ENCODE measurements at regions not wholly inside any gene's neighbourhood (a gene's known extent, or its start where the extent isn't known, plus 50 kb on each side); places are given as distances from the start of the nearest gene placed in this dataset.

DNA sequence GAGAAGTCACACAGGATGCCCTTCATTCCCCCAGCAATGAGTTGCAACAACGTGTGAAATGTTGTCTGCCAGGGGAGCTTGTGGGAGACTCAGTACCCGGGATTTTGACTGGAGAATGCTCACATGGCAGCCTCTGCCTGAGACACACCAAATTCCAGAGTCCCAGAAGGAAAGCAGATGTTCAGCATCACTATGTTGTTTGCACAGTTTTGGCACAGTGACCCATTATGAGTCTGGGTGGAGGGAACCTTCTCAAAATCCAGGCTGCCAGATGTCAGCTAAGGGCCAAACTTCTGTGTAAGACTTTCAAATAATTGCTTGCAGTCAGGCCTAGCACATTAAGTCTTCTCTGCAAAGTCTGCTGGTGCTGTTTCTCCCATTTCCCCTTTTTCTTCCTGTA lies 1029.7 kb upstream of the TENM3 start:
- Histone ChIP-seq H3K27me3 (ENCODE audit: insufficient read depth, low read length) (no peaks in the 10 kb centered on the region), H3K4me3 (ENCODE audit: low read length) (no peak overlapping the region), H3K4me1 (ENCODE audit: insufficient read depth, low read length) (no peaks in the 10 kb centered on the region), H3K36me3 (ENCODE audit: insufficient read depth, low read length) (no peaks in the 10 kb centered on the region), H3K27ac (ENCODE audit: low read depth, low read length) (no peak overlapping the region), H3K9me3 (ENCODE audit: insufficient read depth, low read depth, low read length) (no peaks in the 10 kb centered on the region), H3K9ac (ENCODE audit: low read depth, low read length) (no peak overlapping the region)
- WGBS, result 72% methylated on average over 2 of the region's 2 CpGs

DNA sequence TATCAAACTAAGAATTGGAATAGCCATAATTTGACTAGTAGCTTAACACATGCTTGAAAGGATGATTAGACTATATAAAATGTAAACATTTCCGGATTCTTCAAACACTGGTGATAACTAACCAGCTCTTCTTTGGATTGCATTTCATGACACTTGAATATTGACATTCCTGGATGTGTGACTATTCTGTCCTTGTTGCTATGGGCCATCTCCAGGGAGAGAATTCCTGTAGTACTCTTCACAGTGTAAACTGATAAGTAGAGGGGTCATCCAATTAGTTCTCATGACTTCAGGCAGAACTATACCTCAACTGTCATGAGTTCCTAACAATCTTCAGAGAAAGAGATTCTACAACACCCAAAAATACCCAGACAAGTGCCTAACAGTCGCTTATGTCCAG lies 1026.7 kb upstream of the TENM3 start:
- no peaks in the 10 kb centered on the region for H3K27me3 ChIP-seq (ENCODE audit: insufficient read depth, low read length)
- H3K4me3 ChIP-seq (ENCODE audit: low read length), result no peak overlapping the region
- H3K9ac ChIP-seq (ENCODE audit: low read depth, low read length), result no peak overlapping the region
- no peaks in the 10 kb centered on the region for H3K9me3 ChIP-seq (ENCODE audit: insufficient read depth, low read depth, low read length)
- H3K4me1 ChIP-seq (ENCODE audit: insufficient read depth, low read length), result peaks cover 7% of the 10 kb centered on the region; the same call in 1 of the 2 replicates
- no peak overlapping the region for H3K27ac ChIP-seq (ENCODE audit: low read depth, low read length)
- WGBS, result 100% methylated on average over 2 of the region's 2 CpGs
- no peaks in the 10 kb centered on the region for H3K36me3 ChIP-seq (ENCODE audit: insufficient read depth, low read length)

DNA sequence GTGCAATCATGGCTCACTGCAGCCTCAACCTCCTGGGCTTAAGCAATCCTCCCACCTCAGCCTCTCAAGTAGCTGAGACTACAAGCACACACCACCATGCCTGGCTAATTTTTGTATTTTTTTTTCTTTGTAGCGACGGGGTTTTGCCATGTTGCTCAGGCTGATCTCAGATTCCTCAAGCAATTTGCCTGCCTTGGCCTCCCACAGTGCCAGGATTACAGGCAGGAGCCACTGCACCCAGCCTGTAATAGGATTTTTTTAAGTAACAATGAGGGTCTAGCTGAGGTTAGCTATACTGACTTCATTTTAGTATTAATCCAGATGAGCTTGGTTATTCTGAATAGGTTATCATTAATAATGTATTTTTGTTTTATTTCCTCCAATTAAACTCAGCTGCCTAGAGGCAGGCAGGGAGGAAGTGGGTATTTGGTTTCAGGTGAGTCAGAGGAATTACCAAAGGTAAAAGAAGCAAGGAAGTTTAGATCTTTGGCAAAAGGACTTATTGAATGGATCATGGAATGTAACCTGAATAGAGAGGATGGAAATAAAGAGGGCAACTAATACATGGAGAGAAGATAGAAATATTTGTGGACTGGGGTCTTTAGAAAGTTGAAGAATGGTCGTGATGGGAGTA lies 1023.3 kb upstream of the TENM3 start:
- Histone ChIP-seq H3K9ac (ENCODE audit: low read depth, low read length) (no peak overlapping the region), H3K4me3 (ENCODE audit: low read length) (no peak overlapping the region), H3K9me3 (ENCODE audit: insufficient read depth, low read depth, low read length) (no peaks in the 10 kb centered on the region), H3K36me3 (ENCODE audit: insufficient read depth, low read length) (no peaks in the 10 kb centered on the region), H3K27me3 (ENCODE audit: insufficient read depth, low read length) (no peaks in the 10 kb centered on the region), H3K27ac (ENCODE audit: low read depth, low read length) (no peak overlapping the region), H3K4me1 (ENCODE audit: insufficient read depth, low read length) (peaks cover 13% of the 10 kb centered on the region; the same call in 1 of the 2 replicates)
- WGBS, result 84% methylated on average over 3 of the region's 3 CpGs

DNA sequence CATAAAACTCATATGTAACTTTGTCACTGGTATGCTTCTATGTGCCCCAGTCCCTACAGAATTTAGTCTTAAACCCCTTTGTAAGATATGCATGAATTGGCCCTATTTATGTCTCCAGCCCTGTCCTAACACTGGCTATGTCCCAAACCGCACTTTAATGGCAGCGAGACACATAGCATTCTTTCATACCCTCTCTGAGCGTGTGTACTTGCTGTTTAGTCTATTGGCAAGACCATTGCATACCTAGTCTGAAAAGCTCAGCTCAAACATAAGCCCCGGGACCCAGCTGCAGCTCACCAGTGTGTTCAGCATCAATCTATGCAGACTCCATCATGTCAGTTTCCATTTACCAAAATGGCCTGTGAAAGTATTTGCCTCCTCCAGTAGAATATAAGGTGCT lies 1018.4 kb upstream of the TENM3 start:
- 94% methylated on average over 4 of the region's 4 CpGs for WGBS
- Histone ChIP-seq H3K9ac (ENCODE audit: low read depth, low read length) (no peak overlapping the region), H3K4me1 (ENCODE audit: insufficient read depth, low read length) (peaks cover 34% of the 10 kb centered on the region), H3K27ac (ENCODE audit: low read depth, low read length) (no peak overlapping the region), H3K4me3 (ENCODE audit: low read length) (no peak overlapping the region), H3K9me3 (ENCODE audit: insufficient read depth, low read depth, low read length) (no peaks in the 10 kb centered on the region), H3K36me3 (ENCODE audit: insufficient read depth, low read length) (no peaks in the 10 kb centered on the region), H3K27me3 (ENCODE audit: insufficient read depth, low read length) (no peaks in the 10 kb centered on the region)

DNA sequence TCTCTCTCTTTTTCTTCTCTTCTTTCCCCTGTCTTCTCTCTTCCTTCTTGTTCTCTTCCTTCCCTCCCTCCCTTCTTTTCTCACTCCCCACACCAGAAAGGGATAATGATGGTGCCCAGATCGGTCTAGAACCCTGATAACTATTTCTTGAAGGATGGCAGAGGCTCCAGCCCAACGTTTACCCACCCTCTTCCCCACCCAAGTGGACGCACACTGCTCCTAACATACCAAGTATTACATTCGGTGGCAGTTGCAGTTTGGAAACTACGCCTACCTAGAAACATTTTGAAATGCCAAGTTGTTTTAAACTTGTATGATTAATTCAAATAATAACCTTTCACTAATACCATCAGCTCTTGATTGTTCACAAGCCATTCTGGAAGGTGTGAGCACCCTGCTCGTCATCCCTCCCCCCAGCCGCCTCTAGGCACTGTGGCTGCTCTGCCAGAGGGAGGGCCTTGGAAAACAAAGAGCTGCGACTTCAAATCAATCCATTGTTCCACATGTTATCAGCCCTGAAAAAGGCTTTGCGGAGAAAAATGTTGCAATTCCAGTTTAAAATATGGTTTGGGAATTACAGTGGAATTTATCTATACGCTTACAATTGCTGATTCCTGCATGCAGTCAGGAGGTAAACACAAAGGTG lies 1017.5 kb upstream of the TENM3 start:
- no peaks in the 10 kb centered on the region for H3K36me3 ChIP-seq (ENCODE audit: insufficient read depth, low read length)
- no peak overlapping the region for H3K27ac ChIP-seq (ENCODE audit: low read depth, low read length)
- 53% methylated on average over 10 of the region's 10 CpGs for WGBS
- H3K4me1 ChIP-seq (ENCODE audit: insufficient read depth, low read length), result peaks cover 27% of the 10 kb centered on the region
- no peak overlapping the region for H3K4me3 ChIP-seq (ENCODE audit: low read length)
- no peaks in the 10 kb centered on the region for H3K27me3 ChIP-seq (ENCODE audit: insufficient read depth, low read length)
- no peaks in the 10 kb centered on the region for H3K9me3 ChIP-seq (ENCODE audit: insufficient read depth, low read depth, low read length)
- no peak overlapping the region for H3K9ac ChIP-seq (ENCODE audit: low read depth, low read length)

DNA sequence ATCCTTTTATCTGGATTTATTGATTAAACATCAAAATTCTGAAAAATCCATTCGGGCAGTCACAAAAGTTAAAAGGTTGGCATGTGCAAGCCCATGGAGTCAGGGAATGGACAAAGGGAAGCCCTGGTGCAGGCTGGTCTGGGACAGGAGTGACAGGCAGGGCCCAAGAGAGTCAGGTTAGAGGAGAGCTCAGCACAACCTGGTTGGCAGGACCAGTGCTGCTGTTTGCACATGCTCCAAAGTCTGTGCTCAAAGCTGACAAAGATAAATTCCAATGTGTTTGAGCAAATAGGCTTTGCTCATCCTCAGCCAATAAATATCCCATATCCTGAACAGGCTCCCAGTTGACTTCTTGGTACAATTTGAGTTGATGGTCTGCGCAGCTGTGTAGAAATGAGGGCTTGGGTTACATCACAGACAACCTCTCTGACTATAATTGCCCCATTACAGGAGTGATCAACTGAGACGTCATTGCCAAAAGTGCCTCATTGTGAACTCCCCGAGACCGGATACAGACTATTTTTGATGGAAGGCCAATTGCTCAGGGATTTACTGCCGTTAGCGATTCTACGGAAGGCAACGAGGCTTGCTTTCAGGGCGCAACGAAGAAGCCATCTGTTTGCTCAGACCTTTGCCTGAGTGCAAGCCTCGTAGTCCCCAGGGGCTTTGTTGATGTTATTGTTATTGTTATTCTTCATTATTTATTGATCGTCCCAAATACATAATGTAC lies 1008.1 kb upstream of the TENM3 start:
- Histone ChIP-seq H3K36me3 (ENCODE audit: insufficient read depth, low read length) (no peaks in the 10 kb centered on the region), H3K27me3 (ENCODE audit: insufficient read depth, low read length) (no peaks in the 10 kb centered on the region), H3K9me3 (ENCODE audit: insufficient read depth, low read depth, low read length) (no peaks in the 10 kb centered on the region), H3K4me3 (ENCODE audit: low read length) (no peak overlapping the region), H3K4me1 (ENCODE audit: insufficient read depth, low read length) (peaks cover 5% of the 10 kb centered on the region; the same call in 1 of the 2 replicates), H3K9ac (ENCODE audit: low read depth, low read length) (no peak overlapping the region), H3K27ac (ENCODE audit: low read depth, low read length) (no peak overlapping the region)
- WGBS, result 96% methylated on average over 12 of the region's 13 CpGs

DNA sequence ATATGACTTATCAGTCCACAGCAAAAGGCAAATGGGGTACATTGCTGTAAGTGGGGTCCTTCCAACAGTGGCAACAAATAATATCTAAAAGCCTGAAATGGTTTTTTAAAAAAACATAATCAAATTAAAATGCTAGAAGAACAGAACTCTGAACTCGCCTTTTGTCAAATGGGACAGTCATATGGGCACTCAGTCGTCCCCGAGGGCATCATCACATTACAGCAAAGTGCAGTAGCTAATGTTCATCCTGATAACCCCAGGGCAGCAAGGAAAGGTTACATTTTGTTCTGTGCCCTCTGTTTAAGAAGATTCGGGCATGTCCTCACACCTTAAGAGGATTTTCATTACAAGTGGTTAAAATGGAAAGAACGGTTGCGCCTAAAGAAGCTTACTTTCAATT lies 997.9 kb upstream of the TENM3 start:
- WGBS, result 97% methylated on average over 6 of the region's 6 CpGs
- no peaks in the 10 kb centered on the region for H3K27me3 ChIP-seq (ENCODE audit: insufficient read depth, low read length)
- no peak overlapping the region for H3K4me3 ChIP-seq (ENCODE audit: low read length)
- peaks cover 18% of the 10 kb centered on the region for H3K4me1 ChIP-seq (ENCODE audit: insufficient read depth, low read length)
- H3K9me3 ChIP-seq (ENCODE audit: insufficient read depth, low read depth, low read length), result no peaks in the 10 kb centered on the region
- H3K9ac ChIP-seq (ENCODE audit: low read depth, low read length), result no peak overlapping the region
- H3K27ac ChIP-seq (ENCODE audit: low read depth, low read length), result no peak overlapping the region
- no peaks in the 10 kb centered on the region for H3K36me3 ChIP-seq (ENCODE audit: insufficient read depth, low read length)

DNA sequence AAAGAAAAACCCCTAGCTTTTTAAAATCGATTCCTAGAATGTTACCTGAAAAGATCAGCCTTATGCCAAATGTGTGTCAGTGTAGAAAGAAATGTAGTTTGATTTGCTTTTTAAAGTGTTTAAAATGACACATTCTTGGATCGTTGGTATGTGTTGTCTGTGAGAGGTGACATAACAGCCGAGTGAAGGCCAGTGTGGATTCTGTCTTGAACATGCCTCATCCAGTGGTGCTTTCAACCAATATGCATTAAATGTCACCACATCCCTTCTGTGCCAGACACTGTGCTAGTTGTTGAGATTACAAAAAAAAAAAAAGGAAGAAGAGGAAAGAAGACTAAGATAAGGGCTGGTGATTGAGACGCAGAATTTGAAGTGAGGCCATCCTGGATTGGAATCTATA lies 994.2 kb upstream of the TENM3 start:
- no peak overlapping the region for H3K9ac ChIP-seq (ENCODE audit: low read depth, low read length)
- H3K36me3 ChIP-seq (ENCODE audit: insufficient read depth, low read length), result no peaks in the 10 kb centered on the region
- H3K9me3 ChIP-seq (ENCODE audit: insufficient read depth, low read depth, low read length), result no peaks in the 10 kb centered on the region
- H3K4me1 ChIP-seq (ENCODE audit: insufficient read depth, low read length), result peaks cover 18% of the 10 kb centered on the region
- 70% methylated on average over 4 of the region's 4 CpGs for WGBS
- H3K4me3 ChIP-seq (ENCODE audit: low read length), result no peak overlapping the region
- no peaks in the 10 kb centered on the region for H3K27me3 ChIP-seq (ENCODE audit: insufficient read depth, low read length)
- no peak overlapping the region for H3K27ac ChIP-seq (ENCODE audit: low read depth, low read length)

DNA sequence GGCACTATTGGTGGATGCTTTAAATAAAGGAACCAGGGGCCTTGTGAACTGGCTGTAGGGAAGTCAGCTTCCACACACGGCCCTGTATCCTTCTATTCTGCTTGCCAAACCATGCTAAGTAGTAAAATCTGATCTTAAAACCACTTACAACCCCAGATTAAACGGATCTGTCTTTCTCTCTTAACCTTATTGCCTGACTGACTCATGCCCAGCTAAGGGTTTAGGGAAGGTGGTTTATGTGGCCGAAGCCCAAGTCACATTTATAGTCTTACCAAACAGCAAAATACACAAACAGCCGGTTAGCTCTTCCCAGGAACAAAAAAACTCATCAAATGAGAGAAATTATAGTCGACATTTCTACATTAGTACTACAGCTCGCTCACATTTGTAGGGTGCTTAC lies 988.4 kb upstream of the TENM3 start:
- Histone ChIP-seq H3K4me1 (ENCODE audit: insufficient read depth, low read length) (peaks cover 17% of the 10 kb centered on the region), H3K27ac (ENCODE audit: low read depth, low read length) (no peak overlapping the region), H3K9ac (ENCODE audit: low read depth, low read length) (no peak overlapping the region), H3K36me3 (ENCODE audit: insufficient read depth, low read length) (no peaks in the 10 kb centered on the region), H3K4me3 (ENCODE audit: low read length) (no peak overlapping the region), H3K9me3 (ENCODE audit: insufficient read depth, low read depth, low read length) (no peaks in the 10 kb centered on the region), H3K27me3 (ENCODE audit: insufficient read depth, low read length) (no peaks in the 10 kb centered on the region)
- WGBS, result 94% methylated on average over 5 of the region's 6 CpGs

DNA sequence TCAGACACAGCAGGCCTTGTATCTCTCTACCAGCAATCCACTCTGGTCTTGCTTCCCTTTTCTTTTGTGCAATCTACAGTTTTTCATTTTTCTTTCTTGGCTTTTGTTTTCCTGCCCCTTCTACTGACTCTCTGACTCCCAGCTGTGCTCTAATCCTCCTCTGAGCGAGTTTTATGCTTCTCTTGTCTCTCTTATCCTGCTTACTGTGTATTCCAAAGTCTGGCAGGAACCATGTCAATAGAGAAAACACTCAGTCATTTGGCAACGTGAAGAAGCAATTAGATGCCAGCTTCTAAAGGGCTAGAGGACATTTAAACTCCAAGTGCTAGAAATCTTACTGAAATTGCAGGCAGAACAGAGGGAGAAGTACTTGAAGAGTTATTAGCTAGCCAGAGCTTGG lies 984.6 kb upstream of the TENM3 start:
- Histone ChIP-seq H3K9ac (ENCODE audit: low read depth, low read length) (no peak overlapping the region), H3K36me3 (ENCODE audit: insufficient read depth, low read length) (no peaks in the 10 kb centered on the region), H3K27me3 (ENCODE audit: insufficient read depth, low read length) (no peaks in the 10 kb centered on the region), H3K4me1 (ENCODE audit: insufficient read depth, low read length) (peaks cover 20% of the 10 kb centered on the region), H3K9me3 (ENCODE audit: insufficient read depth, low read depth, low read length) (no peaks in the 10 kb centered on the region), H3K27ac (ENCODE audit: low read depth, low read length) (no peak overlapping the region), H3K4me3 (ENCODE audit: low read length) (no peak overlapping the region)
- WGBS, result 11% methylated on average over 2 of the region's 2 CpGs

DNA sequence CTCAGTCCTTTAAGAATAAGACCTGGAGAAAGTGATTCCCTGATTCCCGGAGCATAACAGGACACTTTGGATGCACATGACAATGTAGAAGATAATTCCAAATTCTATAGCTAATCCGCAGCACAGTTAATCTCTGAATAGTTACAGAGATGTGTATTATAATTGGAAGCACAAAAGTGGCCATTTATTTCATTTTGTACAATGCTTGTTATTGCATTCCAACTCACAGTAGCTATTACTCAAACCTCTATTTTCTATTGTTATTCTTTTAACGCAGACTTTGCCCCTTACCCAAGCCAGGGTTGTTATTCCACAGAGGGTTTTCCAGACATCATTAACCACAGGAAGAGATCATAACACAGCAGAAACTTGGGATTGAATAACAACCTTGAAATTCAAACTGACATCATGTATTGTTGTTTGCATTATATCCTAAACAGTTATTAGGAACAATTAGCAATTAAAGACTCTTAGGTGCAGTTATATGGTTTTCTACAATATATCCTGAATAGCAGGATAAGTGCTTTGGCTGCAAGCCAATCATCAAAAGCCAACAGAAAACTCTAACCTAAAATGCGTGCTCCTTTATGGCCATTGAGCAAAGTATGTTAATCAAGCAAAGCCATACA lies 984.0 kb upstream of the TENM3 start:
- no peaks in the 10 kb centered on the region for H3K27me3 ChIP-seq (ENCODE audit: insufficient read depth, low read length)
- H3K36me3 ChIP-seq (ENCODE audit: insufficient read depth, low read length), result no peaks in the 10 kb centered on the region
- H3K9ac ChIP-seq (ENCODE audit: low read depth, low read length), result no peak overlapping the region
- no peaks in the 10 kb centered on the region for H3K9me3 ChIP-seq (ENCODE audit: insufficient read depth, low read depth, low read length)
- H3K27ac ChIP-seq (ENCODE audit: low read depth, low read length), result no peak overlapping the region
- WGBS, result 90% methylated on average over 4 of the region's 4 CpGs
- peaks cover 18% of the 10 kb centered on the region for H3K4me1 ChIP-seq (ENCODE audit: insufficient read depth, low read length)
- no peak overlapping the region for H3K4me3 ChIP-seq (ENCODE audit: low read length)

Measured in HUES64 (cell line).